ENCODE measurements at regions not wholly inside any gene's neighbourhood (a gene's known extent, or its start where the extent isn't known, plus 50 kb on each side); places are given as distances from the start of the nearest gene placed in this dataset.

- Histone ChIP-seq H3K9ac (ENCODE audit: low read length) (no peak overlapping the region), H3K4me3 (ENCODE audit: low read length) (no peak overlapping the region), H3K79me2 (replicated peaks; ENCODE audit: insufficient read depth, low read length) (no peaks in the 10 kb centered on the region), H3K27me3 (ENCODE audit: insufficient read depth, low read depth, low read length) (no peaks in the 10 kb centered on the region), H3K4me2 (ENCODE audit: low read length) (no peak overlapping the region), H3F3A (ENCODE audit: insufficient read depth, low read length, poor library complexity, severe bottlenecking) (no peaks in the 10 kb centered on the region), H3K9me2 (ENCODE audit: insufficient read depth, low read length) (no peaks in the 10 kb centered on the region), H4K20me1 (ENCODE audit: insufficient read depth) (no peaks in the 10 kb centered on the region), H3K9me3 (ENCODE audit: low read length) (no peaks in the 10 kb centered on the region), H3K27ac (ENCODE audit: low read length) (no peak overlapping the region), H2AFZ (ENCODE audit: low read depth, low read length) (no peak overlapping the region), H3K36me3 (ENCODE audit: insufficient read depth, low read length) (no peaks in the 10 kb centered on the region)
- TF ChIP-seq REST (IDR thresholded peaks at IDR 0.05; ENCODE audit: borderline replicate concordance), result no peak
These were observed 203.4 kb downstream of the KIF26A start for GRCh38 chr14:104341532-104342434.

- TF ChIP-seq RAD21 (conservative IDR thresholded peaks at IDR 0.05), result no peak
- no peak for TF ChIP-seq MXI1 (conservative IDR thresholded peaks at IDR 0.05; ENCODE audit: poor library complexity, severe bottlenecking)
- TF ChIP-seq SMC3 (conservative IDR thresholded peaks at IDR 0.05; ENCODE audit: poor library complexity), result no peak
- TF ChIP-seq EP300 (conservative IDR thresholded peaks at IDR 0.05; ENCODE audit: poor library complexity, severe bottlenecking), result no peak
- TF ChIP-seq TAF1 (IDR thresholded peaks at IDR 0.05; ENCODE audit: low read depth), result no peak
- TF ChIP-seq REST (IDR thresholded peaks at IDR 0.05; ENCODE audit: borderline replicate concordance), result no peak
- TF ChIP-seq CTCF (IDR thresholded peaks at IDR 0.05; ENCODE audit: poor library complexity, severe bottlenecking), result no peak
- no peak for TF ChIP-seq POLR2AphosphoS5 (IDR thresholded peaks at IDR 0.05)
- TF ChIP-seq EZH2 (IDR thresholded peaks at IDR 0.05; ENCODE audit: borderline replicate concordance, insufficient read depth, low read length, poor library complexity, severe bottlenecking), result no peak
- no peak overlapping the region for H3K27ac ChIP-seq (ENCODE audit: low read length)
- no peaks in the 10 kb centered on the region for H3K36me3 ChIP-seq (ENCODE audit: insufficient read depth, low read length)
- H3K79me2 ChIP-seq (replicated peaks; ENCODE audit: insufficient read depth, low read length), result no peaks in the 10 kb centered on the region
- no peak overlapping the region for H2AFZ ChIP-seq (ENCODE audit: low read depth, low read length)
- no peak overlapping the region for H3K4me3 ChIP-seq (ENCODE audit: low read length)
- no peak overlapping the region for H3K4me2 ChIP-seq (ENCODE audit: low read length)
- H3F3A ChIP-seq (ENCODE audit: insufficient read depth, low read length, poor library complexity, severe bottlenecking), result no peaks in the 10 kb centered on the region
- no peaks in the 10 kb centered on the region for H3K27me3 ChIP-seq (ENCODE audit: insufficient read depth, low read depth, low read length)
- no peaks in the 10 kb centered on the region for H3K9me3 ChIP-seq (ENCODE audit: low read length)
- no peaks in the 10 kb centered on the region for H4K20me1 ChIP-seq (ENCODE audit: insufficient read depth)
- H3K9ac ChIP-seq (ENCODE audit: low read length), result no peak overlapping the region
- no peaks in the 10 kb centered on the region for H3K9me2 ChIP-seq (ENCODE audit: insufficient read depth, low read length)
These were observed 204.3 kb downstream of the KIF26A start for GRCh38 chr14:104342435-104343293.
